Activated CD4-positive, alpha-beta memory T cell treated with anti-CD3 and anti-CD28 coated beads, Interleukin-2, amount 10 ng/mL, durations not matched to agents 7 days and 5 days (primary cell): ENCODE measurements at regions not wholly inside any gene's neighbourhood (a gene's known extent, or its start where the extent isn't known, plus 50 kb on each side); places are given as distances from the start of the nearest gene placed in this dataset.

ENCODE experiments used
- CTCF ChIA-PET: fragments of 350-600 bp; sonication (Branson Sonifier 250); formaldehyde crosslinking; loops from one replicate; lab custom pipeline; 2021; ENCODE audit warnings: antibody characterized with exemption, inconsistent platforms; lab: Charles Lee
- POLR2A ChIA-PET: fragments of 350-600 bp; sonication (Branson Sonifier 250); formaldehyde crosslinking; loops from one replicate; lab custom pipeline; 2021; ENCODE audit warnings: antibody characterized with exemption; lab: Charles Lee
- DNase-seq: peaks from one replicate; pipeline ENCODE4 v3.0.0-alpha.2; 2020
- H3K27ac Mint-ChIP-seq: one replicate; pipeline ENCODE4 v1.8.0; 2021; ENCODE audit warnings: mild to moderate bottlenecking, mixed read lengths
- H3K27me3 Mint-ChIP-seq: one replicate; pipeline ENCODE4 v1.8.0; 2021; ENCODE audit warnings: mixed read lengths
- H3K36me3 Mint-ChIP-seq: one replicate; pipeline ENCODE4 v1.8.0; 2021; ENCODE audit warnings: low read depth, mixed read lengths
- H3K4me1 Mint-ChIP-seq: one replicate; pipeline ENCODE4 v1.8.0; 2021; ENCODE audit warnings: mixed read lengths
- H3K4me3 Mint-ChIP-seq: one replicate; pipeline ENCODE4 v1.8.0; 2021; ENCODE audit warnings: mild to moderate bottlenecking, mixed read lengths
- H3K9me3 Mint-ChIP-seq: one replicate; pipeline ENCODE4 v1.8.0; 2021; ENCODE audit warnings: mixed read lengths

DNA sequence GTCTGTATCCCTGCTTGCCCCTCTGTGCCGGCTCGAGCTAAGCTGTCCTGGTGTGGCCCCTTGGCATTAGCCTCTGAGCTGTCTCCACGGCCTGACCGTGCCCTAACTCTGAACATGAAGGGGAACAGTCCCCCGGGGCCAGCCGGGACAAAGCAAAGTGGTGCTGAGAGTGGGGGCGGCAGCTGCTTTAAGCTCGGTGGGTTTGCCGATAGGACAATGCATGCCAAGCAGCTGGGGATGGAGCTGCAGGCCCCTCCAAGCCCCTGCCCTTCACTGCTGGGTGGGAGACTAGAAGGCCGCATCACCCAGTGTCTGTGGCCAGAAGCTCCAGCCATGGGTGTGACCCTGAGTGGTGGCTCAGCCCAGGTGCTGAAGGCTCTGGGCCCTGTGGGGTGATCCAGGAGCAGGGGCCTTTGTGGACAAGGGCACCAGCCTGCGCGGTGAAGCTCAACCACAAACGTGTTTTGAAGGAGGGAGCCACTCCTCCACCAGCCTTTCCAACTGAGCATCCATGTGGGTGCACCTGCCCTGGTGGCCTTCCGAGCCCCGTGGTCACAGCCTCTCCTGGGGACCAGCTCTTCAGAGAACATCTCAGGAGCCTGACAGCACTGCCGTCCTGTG is 242.5 kb downstream of the ERMARD start:
- ChIA-PET CTCF (no interaction called here), POLR2A (no interaction called here)
- Mint-ChIP-seq H3K27ac (no peak overlapping the region), H3K27me3 (peaks cover 4% of the 10 kb centered on the region), H3K9me3 (no peaks in the 10 kb centered on the region), H3K36me3 (no peaks in the 10 kb centered on the region), H3K4me1 (peaks cover 24% of the 10 kb centered on the region), H3K4me3 (no peak overlapping the region)
- peak; percentile 12 for DNase-seq

DNA sequence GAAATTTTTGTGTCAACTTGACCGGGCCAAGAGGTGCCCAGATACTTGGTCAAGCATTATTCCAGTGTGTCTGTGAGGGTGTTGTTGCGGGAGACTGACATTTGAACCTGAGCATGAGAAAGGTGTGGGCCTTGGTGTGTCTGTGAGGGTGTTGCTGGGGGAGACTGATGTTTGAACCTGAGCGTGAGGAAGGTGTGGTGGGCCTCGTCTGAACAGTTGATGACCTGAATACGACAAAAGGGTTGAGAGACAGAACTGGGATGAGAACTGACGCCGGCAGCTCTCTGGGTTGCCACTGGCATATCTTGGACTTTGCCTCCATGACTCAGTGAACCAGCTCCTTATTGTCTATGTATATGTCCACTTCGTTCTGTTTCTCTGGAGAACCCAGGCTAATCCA is 240.5 kb downstream of the ERMARD start:
- no peak overlapping the region for H3K27ac Mint-ChIP-seq
- peaks cover 4% of the 10 kb centered on the region for H3K27me3 Mint-ChIP-seq
- POLR2A ChIA-PET = interaction anchor here (0.6 kb wide), 1 partner anchor 291 kb away, joined by 3 read pairs; no protein-coding TSS in a partner anchor
- no peaks in the 10 kb centered on the region for H3K36me3 Mint-ChIP-seq
- H3K9me3 Mint-ChIP-seq = no peaks in the 10 kb centered on the region
- no peak overlapping the region for H3K4me3 Mint-ChIP-seq
- CTCF ChIA-PET = no interaction called here
- peaks cover 24% of the 10 kb centered on the region for H3K4me1 Mint-ChIP-seq
- peak; percentile 5 for DNase-seq

DNA sequence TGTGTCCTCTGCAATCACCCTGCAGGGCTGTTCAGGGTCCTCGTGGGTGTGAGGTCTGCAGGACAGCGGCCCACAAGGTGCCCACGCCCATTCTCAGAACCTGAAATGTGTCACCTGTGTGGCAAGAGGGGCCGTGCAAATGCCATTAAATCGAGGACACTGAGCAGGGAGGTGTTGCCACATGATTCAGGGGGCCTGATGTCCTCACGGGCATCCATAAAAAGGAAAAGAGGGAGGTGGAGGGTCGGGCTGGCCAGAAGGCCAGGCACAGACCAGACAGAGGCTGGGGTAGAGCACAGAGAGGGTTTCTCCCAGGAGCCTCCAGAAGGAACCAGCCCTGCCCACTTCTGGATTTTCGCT is 239.6 kb downstream of the ERMARD start:
- no peaks in the 10 kb centered on the region for H3K9me3 Mint-ChIP-seq
- peak; percentile 9 for DNase-seq
- H3K4me3 Mint-ChIP-seq = no peak overlapping the region
- CTCF ChIA-PET = no interaction called here
- H3K36me3 Mint-ChIP-seq = no peaks in the 10 kb centered on the region
- peaks cover 24% of the 10 kb centered on the region for H3K4me1 Mint-ChIP-seq
- H3K27me3 Mint-ChIP-seq = peaks cover 4% of the 10 kb centered on the region
- no peak overlapping the region for H3K27ac Mint-ChIP-seq
- POLR2A ChIA-PET = no interaction called here

DNA sequence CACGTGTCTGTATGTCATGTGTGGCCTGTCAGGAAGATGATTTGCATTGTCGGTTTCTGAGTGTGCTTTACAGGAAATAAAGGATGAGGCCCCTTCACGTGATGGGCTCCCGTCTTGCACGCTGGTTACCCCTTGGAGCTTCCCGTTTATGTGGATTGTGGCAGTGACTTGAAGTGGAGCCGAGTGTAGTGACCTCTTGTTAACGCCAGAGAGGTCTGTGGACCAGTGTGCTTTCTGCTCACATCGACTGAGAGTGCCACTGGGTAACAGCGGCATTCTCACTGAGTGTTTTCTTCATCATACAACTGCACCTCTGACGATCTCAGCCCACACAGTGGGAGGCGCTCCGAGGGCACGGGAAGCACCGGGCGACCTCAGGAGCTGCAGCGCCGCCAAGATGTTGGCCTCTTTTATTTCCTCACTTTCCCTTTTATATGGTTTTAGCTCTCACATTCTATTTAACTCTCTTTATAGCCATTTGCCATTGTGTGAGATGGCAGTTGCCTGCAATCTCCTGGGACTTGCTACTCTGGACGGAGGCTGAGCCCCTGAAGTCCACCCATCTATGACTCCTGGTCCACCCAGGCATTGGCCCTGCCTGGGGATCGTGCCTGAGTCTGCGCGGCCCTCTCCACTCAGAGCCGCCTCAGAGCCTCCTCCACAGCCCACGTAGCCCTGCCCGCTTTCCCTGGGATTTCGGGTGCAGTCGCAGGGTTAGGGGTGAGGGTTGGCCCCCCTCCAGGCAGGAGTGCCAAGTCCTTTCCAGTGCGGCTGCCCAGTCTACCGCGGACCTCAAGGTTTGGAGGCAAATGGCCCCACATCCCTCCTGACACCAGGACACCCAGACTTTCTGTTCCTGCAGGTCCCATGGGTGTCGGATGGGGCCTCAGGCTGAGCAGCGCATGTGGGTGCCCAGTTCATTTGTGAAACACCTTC is 238.9 kb downstream of the ERMARD start:
- peak; percentile 47 for DNase-seq
- Mint-ChIP-seq H3K27me3 (peaks cover 4% of the 10 kb centered on the region), H3K27ac (no peak overlapping the region), H3K4me1 (peaks cover 24% of the 10 kb centered on the region), H3K36me3 (no peaks in the 10 kb centered on the region), H3K9me3 (no peaks in the 10 kb centered on the region), H3K4me3 (no peak overlapping the region)
- ChIA-PET CTCF (no interaction called here), POLR2A (no interaction called here)

DNA sequence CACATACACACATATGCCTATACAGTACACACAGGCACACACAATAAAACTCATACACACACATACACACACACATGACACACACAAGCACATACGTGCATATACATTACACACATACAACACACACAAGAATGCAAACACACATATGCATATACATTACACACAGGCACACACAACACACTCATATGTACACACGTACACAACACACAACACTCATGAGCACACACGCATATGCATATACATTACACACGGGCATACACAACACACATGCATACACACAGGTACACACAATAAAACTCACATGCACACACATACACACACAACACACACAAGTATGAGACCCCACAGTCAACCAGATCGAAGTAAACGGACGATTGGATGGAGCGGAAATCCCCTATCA is 238.2 kb downstream of the ERMARD start:
- ChIA-PET POLR2A (no interaction called here), CTCF (no interaction called here)
- H3K4me3 Mint-ChIP-seq = no peak overlapping the region
- DNase-seq = no peak
- H3K27me3 Mint-ChIP-seq = peaks cover 3% of the 10 kb centered on the region
- H3K27ac Mint-ChIP-seq = no peak overlapping the region
- peaks cover 24% of the 10 kb centered on the region for H3K4me1 Mint-ChIP-seq
- H3K36me3 Mint-ChIP-seq = no peaks in the 10 kb centered on the region
- no peaks in the 10 kb centered on the region for H3K9me3 Mint-ChIP-seq

DNA sequence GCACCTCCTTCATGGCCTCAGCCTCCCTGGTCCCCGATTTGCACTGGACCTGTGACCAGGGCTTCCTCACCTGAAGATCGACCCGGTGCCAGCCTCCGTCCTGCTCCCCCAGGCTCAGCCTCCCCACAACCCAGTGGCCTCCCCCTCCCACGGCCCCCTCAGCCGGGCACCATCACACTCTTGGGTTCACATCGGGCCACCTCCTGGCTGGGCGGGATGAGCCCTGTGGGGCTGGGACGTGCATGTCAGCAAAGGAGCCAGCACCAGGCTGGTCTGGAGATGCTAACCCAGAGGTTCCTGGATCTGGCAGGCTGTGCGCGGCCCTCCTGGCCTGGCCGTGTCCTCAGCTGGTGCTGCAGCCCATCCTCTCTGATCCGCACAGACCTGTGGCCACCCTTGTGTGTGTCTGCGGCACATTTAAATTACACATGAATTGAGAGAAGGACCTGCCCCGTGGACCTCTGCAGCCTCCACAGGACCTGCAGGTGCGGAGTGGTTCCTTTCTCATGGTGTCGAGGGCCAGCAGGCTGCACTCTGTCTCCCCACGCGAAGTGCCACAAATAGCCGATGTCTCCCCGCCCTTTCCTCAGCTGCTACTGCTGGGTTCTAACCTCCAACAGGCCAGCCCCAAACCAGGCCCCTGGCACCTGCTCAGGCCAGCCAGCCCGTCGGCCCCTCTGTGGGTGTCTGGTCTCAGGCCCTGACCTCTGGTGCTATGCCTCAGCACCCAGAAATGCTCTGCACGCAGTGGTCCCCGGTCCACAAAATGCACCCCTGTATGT is 237.5 kb downstream of the ERMARD start:
- peaks cover 24% of the 10 kb centered on the region for H3K4me1 Mint-ChIP-seq
- peaks cover 2% of the 10 kb centered on the region for H3K27me3 Mint-ChIP-seq
- no peak overlapping the region for H3K27ac Mint-ChIP-seq
- ChIA-PET POLR2A (no interaction called here), CTCF (no interaction called here)
- no peaks in the 10 kb centered on the region for H3K9me3 Mint-ChIP-seq
- no peaks in the 10 kb centered on the region for H3K36me3 Mint-ChIP-seq
- no peak for DNase-seq
- H3K4me3 Mint-ChIP-seq = no peak overlapping the region

DNA sequence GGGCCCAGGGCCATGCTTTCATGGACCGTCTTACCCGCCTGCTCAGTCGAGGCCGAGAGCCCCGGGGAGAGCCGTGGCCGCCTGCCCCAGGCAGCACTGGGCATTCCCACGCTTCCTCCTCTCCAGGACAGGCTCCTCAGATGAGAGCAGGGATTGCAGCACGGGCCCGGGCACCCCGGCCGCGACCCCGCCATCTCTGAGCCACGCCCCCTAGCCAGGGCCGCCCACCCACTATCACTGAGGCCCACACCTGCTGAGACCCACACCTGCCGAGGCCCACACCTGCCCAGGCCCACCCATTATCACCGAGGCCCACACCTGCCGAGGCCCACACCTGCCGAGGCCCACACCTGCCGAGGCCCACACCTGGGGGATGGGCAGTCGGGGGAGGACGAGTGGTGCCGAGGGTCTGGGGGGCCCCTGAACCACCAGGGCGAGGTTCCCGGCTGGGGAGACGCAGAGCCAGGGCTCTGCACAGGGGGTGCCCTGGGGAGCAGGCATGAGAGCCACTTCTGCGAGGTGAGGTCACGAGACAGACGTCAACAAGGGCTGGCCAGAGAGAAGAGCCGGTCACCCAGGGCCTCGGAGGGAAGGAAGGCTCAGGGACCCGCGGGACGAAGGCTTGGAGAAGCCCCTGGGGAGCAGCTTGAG is 235.6 kb downstream of the ERMARD start:
- Mint-ChIP-seq H3K9me3 (no peaks in the 10 kb centered on the region), H3K4me1 (peaks cover 18% of the 10 kb centered on the region), H3K27ac (no peak overlapping the region), H3K4me3 (no peak overlapping the region), H3K27me3 (peaks cover 2% of the 10 kb centered on the region), H3K36me3 (no peaks in the 10 kb centered on the region)
- ChIA-PET POLR2A (no interaction called here), CTCF (no interaction called here)
- DNase-seq = no peak

DNA sequence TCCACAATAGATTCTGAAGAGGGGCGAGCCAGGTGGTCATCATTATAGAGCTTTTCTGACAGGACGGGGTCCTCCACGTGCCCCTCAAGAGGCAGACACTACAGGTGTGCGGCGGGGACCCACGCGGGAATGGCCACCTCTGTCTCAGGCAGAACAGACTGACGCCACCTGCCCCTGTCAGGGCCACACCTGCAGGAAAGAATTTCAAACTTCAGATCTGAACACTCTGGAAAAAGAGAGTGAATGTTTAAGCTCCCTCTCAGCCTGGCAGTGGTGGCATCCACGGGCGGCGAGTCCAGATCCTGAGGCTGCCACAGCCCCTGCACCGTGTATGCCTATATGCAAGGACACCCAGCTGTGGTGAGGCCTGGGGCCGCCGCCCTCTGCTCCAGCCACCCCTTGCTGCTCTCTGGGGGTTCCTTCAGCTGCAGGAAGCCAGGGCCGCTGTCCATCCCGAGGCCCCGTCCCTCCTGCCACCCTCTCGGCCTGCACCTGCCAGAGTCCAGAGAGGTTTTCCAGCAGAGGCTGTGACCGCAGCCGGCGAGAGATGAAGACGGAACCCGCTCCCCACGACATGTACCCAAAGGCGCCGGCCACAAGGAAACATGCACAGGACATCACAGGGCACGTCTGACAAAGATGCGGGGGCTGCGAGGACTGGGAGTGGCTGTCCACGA is 234.9 kb downstream of the ERMARD start:
- Mint-ChIP-seq H3K4me3 (no peak overlapping the region), H3K36me3 (no peaks in the 10 kb centered on the region), H3K27ac (no peak overlapping the region), H3K9me3 (no peaks in the 10 kb centered on the region), H3K27me3 (no peaks in the 10 kb centered on the region), H3K4me1 (peaks cover 13% of the 10 kb centered on the region)
- POLR2A ChIA-PET = no interaction called here
- DNase-seq = no peak
- CTCF ChIA-PET = no interaction called here

DNA sequence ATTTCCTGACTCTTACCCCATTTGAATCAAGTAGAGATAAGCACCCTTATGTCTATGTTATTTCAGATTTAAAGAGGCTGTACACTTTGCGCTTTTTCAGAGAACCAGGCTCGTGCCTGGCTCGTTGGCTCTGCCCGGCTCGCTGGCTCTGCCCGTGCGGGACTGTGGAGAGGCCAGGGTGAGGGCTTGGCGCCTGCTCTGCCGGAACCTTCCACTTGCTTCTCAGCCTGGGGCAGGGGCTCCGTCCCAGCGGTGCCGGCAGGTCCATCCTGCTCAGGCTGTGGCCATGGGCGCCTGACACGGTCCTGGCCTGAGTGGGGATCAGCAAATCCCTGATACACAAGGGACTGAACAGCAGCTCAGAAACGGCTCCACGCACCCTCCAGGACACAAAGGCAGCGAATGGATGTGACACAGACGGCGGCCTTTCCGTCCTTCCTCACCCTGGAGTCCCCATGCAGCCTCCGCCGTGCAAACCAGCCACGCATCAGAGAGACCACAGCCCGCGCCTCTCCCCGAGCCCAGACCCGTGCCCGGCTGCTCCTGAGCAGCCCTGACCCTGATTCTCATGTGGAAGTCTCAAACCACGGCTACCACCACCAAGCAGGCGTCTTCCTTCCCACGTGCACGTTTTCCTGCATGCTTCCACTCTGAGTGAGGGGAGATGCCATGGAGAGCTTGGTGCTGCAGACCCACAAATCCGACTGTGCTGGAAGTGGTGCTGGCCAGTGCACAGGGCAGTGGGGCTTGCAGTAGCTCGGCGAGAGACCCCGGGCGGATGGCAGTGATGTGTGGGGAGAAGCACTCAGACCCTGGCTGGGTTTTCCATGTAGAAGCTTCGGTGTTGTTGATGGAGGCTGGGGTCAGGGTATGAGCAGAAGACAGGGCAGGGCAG is 233.9 kb downstream of the ERMARD start:
- H3K9me3 Mint-ChIP-seq = no peaks in the 10 kb centered on the region
- CTCF ChIA-PET = no interaction called here
- no peak overlapping the region for H3K27ac Mint-ChIP-seq
- no peak for DNase-seq
- H3K36me3 Mint-ChIP-seq = no peaks in the 10 kb centered on the region
- POLR2A ChIA-PET = no interaction called here
- H3K4me3 Mint-ChIP-seq = no peak overlapping the region
- peaks cover 12% of the 10 kb centered on the region for H3K4me1 Mint-ChIP-seq
- H3K27me3 Mint-ChIP-seq = no peaks in the 10 kb centered on the region

DNA sequence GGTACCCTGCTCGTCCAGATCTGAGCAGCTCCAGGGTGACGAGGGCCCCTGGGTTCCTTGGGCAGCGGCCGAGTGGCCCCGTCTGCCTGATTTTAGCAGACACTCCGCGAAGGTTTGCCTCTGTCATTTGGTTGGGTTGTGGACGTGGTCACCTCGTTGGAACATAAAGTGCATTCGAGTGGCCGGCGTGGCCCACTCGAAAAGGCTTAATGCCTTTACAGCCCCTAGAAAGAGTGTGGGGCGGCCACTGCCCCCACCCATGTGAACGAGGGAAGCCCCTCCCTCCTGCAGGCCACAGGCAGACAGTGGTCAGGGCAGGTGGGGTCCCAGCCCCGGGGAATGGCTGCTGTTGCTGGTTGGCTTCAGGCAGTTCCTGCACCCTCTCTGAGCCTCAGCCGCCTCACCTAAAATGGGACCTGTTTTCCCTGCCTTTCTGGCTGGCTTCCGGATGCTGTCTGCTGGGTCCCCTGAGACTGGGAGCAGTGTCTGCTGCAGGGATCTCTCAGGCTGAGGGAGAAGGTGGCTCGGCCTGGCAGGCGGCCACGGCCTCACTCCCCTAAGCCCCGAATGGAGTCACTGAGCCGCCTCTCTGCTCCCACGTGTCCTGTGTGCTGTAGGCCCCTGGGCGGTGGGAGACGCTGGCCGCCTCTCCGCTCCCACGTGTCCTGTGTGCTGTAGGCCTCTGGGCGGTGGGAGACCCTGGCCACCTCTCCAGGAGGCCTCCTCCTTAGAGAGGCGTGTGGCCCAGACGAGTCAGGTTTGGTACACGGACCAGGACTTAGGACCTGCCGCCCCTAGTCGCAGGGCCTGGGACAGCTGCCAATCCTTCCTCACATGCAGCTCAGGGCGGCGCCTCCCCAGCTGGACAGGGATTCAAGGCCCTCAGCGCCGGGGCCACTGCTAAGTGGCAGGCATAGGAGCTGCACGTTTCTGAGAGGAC is 233.0 kb downstream of the ERMARD start:
- H3K27ac Mint-ChIP-seq = no peak overlapping the region
- peaks cover 3% of the 10 kb centered on the region for H3K4me1 Mint-ChIP-seq
- DNase-seq = no peak
- H3K27me3 Mint-ChIP-seq = no peaks in the 10 kb centered on the region
- CTCF ChIA-PET = no interaction called here
- H3K4me3 Mint-ChIP-seq = no peak overlapping the region
- H3K9me3 Mint-ChIP-seq = no peaks in the 10 kb centered on the region
- H3K36me3 Mint-ChIP-seq = no peaks in the 10 kb centered on the region
- POLR2A ChIA-PET = no interaction called here

DNA sequence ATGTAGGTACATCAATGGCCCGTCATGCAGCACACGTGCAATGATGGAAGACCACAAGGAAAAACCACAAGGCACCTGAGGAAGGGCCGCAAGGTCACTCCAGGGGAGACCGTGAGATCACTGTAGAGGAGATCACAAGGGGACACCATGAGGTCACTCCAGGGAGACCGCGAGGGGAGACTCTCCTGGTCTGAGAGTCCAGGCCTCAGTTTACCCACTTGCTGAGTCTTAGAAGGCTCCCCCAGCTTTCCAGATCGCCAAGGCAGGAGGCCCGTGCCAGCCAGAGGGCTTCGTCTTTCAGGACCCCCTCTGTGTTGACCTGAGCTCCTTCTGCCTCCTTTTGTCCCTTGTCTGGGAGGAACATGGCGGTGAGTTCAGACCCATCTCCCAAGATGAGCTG is 232.2 kb downstream of the ERMARD start:
- DNase-seq = no peak
- Mint-ChIP-seq H3K27ac (no peak overlapping the region), H3K4me3 (no peak overlapping the region), H3K27me3 (no peaks in the 10 kb centered on the region), H3K36me3 (no peaks in the 10 kb centered on the region), H3K9me3 (no peaks in the 10 kb centered on the region), H3K4me1 (no peaks in the 10 kb centered on the region)
- POLR2A ChIA-PET = no interaction called here
- CTCF ChIA-PET = no interaction called here
